ENCODE measurements at regions not wholly inside any gene's neighbourhood (a gene's known extent, or its start where the extent isn't known, plus 50 kb on each side); places are given as distances from the start of the nearest gene placed in this dataset.
A peak's percentile ranks its signal among the peaks of the same experiment; 100 is the strongest.
"Not testable (repeated sequence)": the region's sequence is repeated elsewhere in the genome, so short reads cannot be mapped to it uniquely, and the experiment has no call there.

DNA sequence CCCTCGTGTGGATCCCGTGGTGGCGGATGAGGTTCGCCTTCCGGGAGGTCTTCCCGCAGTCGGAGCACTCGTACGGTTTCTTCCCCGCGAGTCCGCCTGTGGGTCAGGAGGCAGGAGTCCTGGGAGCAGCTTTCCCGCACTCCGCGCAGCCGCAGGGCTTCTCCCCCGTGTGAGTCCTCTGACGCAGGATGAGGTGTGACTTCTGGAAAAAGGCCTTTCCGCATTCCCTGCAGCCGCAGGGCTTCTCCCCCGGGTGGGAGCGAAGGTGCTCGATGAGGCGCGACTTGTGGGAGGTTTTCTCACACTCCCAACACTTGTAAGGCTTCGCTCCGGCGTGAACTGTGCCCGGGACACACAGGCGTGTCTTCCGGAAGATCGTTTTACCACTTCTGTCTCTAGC, 68.8 kb upstream of the WIPI2 start:
- not testable (repeated sequence) for DNase-seq

DNA sequence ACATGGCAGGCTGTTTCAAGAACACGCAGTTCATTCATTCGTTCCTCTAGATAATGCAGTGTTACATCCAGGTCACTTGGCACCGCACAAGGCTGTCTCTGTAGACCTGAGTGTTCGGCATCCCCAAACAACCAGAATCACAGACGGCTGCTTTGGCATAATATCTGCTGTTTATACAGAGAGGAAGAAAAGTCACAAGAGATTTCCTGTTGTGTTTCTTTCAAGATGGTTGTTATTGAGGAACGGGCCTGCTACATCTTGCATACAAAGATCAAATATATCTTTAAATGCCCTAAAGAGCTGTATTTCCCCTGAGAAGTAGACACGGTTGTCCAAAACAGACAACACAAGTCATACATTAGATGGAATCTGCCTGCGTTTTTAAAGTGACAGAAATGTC, 58.8 kb upstream of the WIPI2 start:
- DNase-seq = not testable (repeated sequence)

DNA sequence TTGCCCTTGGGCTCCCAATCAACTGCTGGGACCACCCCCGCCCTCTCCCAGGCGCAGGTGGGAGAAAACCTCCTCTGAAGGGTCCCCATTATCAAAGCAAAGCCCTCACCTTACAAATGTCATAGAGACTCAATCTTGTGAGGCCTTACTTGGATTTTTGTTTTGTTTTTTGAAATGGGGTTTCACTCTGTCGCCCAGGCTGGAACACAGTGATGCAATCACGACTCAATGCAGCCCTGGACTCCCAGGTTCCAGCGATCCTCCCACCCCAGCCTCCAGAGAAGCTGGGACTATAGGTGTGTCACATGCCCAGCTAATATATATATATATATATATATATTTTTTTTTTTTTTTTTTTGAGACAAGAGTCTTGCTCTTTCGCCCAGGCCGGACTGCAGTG, 57.5 kb upstream of the WIPI2 start:
- DNase-seq = no peak

- DNase-seq = peak in 1 of 2 experiments; percentile 23
These were observed 50.0 kb upstream of the WIPI2 start for GRCh38 chr7:5139998-5140397.

Measured in NCI-H524 (cell line).